Stomach smooth muscle (tissue), 2 donors: ENCODE measurements at regions not wholly inside any gene's neighbourhood (a gene's known extent, or its start where the extent isn't known, plus 50 kb on each side); places are given as distances from the start of the nearest gene placed in this dataset.
A peak's percentile ranks its signal among the peaks of the same experiment; 100 is the strongest.
"Not testable (repeated sequence)": the region's sequence is repeated elsewhere in the genome, so short reads cannot be mapped to it uniquely, and the experiment has no call there.

Experiments
- H3K27ac ChIP-seq: one replicate; pipeline ENCODE4 v1.7.0; 2013; ENCODE audit warnings: mild to moderate bottlenecking, low read length, inconsistent platforms
- H3K27me3 ChIP-seq, 2 donors: one replicate each; pipeline ENCODE4 v1.7.0; 2013; ENCODE audit warnings: low read length in 2 of 2; ENCODE audit not compliant: insufficient read depth in 2 of 2, control insufficient read depth in 1 of 2
- H3K36me3 ChIP-seq, 2 donors: one replicate each; pipeline ENCODE4 v1.7.0; 2013; ENCODE audit warnings: low read length in 2 of 2; ENCODE audit not compliant: control insufficient read depth in 2 of 2, insufficient read depth in 2 of 2
- H3K4me1 ChIP-seq: one replicate; pipeline ENCODE4 v1.7.0; 2013; ENCODE audit warnings: low read length; ENCODE audit not compliant: control insufficient read depth, insufficient read depth
- H3K4me3 ChIP-seq, 2 donors: one replicate each; pipeline ENCODE4 v1.7.0; 2013; ENCODE audit warnings: low read length in 2 of 2
- H3K9ac ChIP-seq, 2 donors: one replicate each; pipeline ENCODE4 v1.7.0; 2013; ENCODE audit warnings: low read length in 2 of 2, mild to moderate bottlenecking in 1 of 2
- H3K9me3 ChIP-seq, 2 donors: one replicate each; pipeline ENCODE4 v1.7.0; 2013; ENCODE audit warnings: low read length in 2 of 2; ENCODE audit not compliant: control insufficient read depth in 2 of 2
- donor health status: healthy.
- donor health status: Pancreatic carcinoma.

DNA sequence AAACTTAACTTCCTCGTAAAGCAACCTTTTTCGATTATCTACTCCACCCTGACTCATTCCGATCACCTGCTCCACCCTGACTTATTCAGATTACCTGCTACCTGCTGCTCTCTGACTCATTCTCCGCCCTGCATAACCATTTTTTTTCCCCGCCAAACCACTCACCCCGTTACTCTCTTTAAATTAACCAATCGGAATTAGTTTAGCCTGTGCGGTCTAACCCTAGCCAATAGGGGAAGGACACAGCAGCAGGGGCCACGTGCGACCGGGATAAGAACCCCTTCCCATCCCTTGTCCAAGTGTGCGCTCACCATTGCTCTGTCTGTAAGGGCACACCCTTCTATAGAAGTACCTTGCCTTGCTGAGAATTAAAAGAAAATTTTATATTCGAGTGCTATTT is 75.5 kb upstream of the UBASH3B start:
- H3K36me3 ChIP-seq, H3K9ac ChIP-seq, H3K4me1 ChIP-seq, H3K4me3 ChIP-seq, H3K27ac ChIP-seq, H3K27me3 ChIP-seq, H3K9me3 ChIP-seq: not testable (repeated sequence)

DNA sequence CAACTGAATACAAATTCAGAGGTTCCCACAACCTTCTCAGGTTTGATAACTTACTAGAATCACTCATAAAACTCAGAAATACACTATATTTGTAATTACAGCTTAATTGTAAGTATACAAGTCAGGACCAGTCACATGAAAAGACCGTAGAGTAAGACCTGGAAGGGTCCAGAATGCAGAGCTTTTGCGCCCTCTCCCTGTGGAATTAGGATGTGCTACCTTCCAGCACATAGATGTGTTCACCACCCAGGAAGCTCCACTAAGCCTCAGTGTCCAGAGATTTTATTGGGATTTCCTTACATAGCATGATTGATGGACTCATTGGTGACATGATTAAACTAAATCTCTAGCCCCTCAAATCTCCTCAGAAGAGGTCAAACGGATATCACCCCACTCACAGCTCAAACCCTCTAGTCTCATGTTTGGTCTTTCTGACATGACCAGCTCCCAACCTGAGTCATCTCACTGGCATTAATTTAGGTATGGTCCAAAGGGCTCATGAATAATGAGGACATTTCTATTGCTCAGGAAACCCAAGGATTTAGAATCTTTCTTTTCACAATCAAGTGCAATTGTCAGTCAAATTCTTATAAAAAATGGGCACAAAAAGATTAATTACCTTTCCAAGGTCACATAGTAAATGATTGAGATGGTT is 77.2 kb upstream of the UBASH3B start:
- Histone ChIP-seq H3K36me3 (no peaks in the 10 kb centered on the region), H3K27ac (no peak overlapping the region), H3K4me3 (no peak overlapping the region), H3K9me3 (no peaks in the 10 kb centered on the region), H3K4me1 (peaks cover 4% of the 10 kb centered on the region), H3K9ac (no peak overlapping the region), H3K27me3 (no peaks in the 10 kb centered on the region)

DNA sequence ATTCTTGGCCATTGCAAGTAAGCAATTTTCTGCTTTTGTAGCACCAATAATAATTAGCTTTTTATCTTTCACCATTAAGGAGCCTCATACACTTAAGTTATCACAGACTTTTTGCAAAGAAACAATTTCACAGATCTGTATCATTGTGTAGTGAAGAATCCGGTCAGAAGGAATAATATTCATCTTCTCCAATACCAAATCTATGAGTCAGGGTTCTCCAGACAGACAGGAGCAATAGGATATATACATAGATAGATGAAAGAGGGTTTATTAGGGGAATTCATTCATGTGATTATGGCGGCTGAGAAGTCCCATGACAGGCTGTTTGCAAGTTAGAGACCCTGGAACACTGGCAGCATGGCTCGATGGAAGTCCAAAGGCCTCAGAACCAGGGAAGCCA is 82.9 kb upstream of the UBASH3B start:
- Histone ChIP-seq H3K27me3 (no peaks in the 10 kb centered on the region), H3K4me3 (no peak overlapping the region), H3K9me3 (no peaks in the 10 kb centered on the region), H3K4me1 (no peaks in the 10 kb centered on the region), H3K36me3 (no peaks in the 10 kb centered on the region), H3K27ac (no peak overlapping the region), H3K9ac (no peak overlapping the region)

- Histone ChIP-seq H3K36me3 (no peaks in the 10 kb centered on the region), H3K4me1 (no peaks in the 10 kb centered on the region), H3K4me3 (no peak overlapping the region), H3K27ac (no peak overlapping the region), H3K27me3 (peaks cover 0 to 4% of the 10 kb centered on the region in 2 donors), H3K9me3 (no peaks in the 10 kb centered on the region), H3K9ac (no peak overlapping the region)
Measured at GRCh38 chr11:122563761-122564160, 91.8 kb upstream of the UBASH3B start.

- H3K9ac ChIP-seq = no peak overlapping the region
- no peaks in the 10 kb centered on the region for H3K4me1 ChIP-seq
- H3K4me3 ChIP-seq = no peak overlapping the region
- H3K9me3 ChIP-seq = no peaks in the 10 kb centered on the region
- peaks cover 0 to 5% of the 10 kb centered on the region in 2 donors for H3K27me3 ChIP-seq
- no peak overlapping the region for H3K27ac ChIP-seq
- no peaks in the 10 kb centered on the region for H3K36me3 ChIP-seq
Measured at GRCh38 chr11:122559734-122560382, 95.7 kb upstream of the UBASH3B start.

GRCh38 chr11:122559218-122559617 is 96.3 kb upstream of the UBASH3B start:
- not testable (repeated sequence) for H3K9me3 ChIP-seq, H3K4me3 ChIP-seq, H3K27ac ChIP-seq, H3K9ac ChIP-seq, H3K4me1 ChIP-seq, H3K27me3 ChIP-seq, H3K36me3 ChIP-seq

GRCh38 chr11:122557163-122557562 is 98.4 kb upstream of the UBASH3B start:
- H3K27me3 ChIP-seq, H3K27ac ChIP-seq, H3K9ac ChIP-seq, H3K9me3 ChIP-seq, H3K36me3 ChIP-seq, H3K4me1 ChIP-seq: not testable (repeated sequence)
- H3K4me3 ChIP-seq = peak overlapping the region in 1 of 2 donors; percentile 44

- Histone ChIP-seq H3K4me3 (peak overlapping the region in 1 of 2 donors; percentile 44), H3K36me3 (no peaks in the 10 kb centered on the region), H3K27me3 (peaks cover 0 to 2% of the 10 kb centered on the region in 2 donors), H3K9me3 (no peaks in the 10 kb centered on the region), H3K9ac (no peak overlapping the region), H3K4me1 (no peaks in the 10 kb centered on the region), H3K27ac (no peak overlapping the region)
Measured at GRCh38 chr11:122556605-122557004, 98.9 kb upstream of the UBASH3B start.

GRCh38 chr11:122538060-122538459 is 117.5 kb upstream of the UBASH3B start:
- Histone ChIP-seq H3K9me3 (peaks cover 0 to 9% of the 10 kb centered on the region in 2 donors), H3K4me3 (no peak overlapping the region), H3K4me1 (no peaks in the 10 kb centered on the region), H3K9ac (no peak overlapping the region), H3K27me3 (peaks cover 0 to 2% of the 10 kb centered on the region in 2 donors), H3K27ac (no peak overlapping the region), H3K36me3 (no peaks in the 10 kb centered on the region)

DNA sequence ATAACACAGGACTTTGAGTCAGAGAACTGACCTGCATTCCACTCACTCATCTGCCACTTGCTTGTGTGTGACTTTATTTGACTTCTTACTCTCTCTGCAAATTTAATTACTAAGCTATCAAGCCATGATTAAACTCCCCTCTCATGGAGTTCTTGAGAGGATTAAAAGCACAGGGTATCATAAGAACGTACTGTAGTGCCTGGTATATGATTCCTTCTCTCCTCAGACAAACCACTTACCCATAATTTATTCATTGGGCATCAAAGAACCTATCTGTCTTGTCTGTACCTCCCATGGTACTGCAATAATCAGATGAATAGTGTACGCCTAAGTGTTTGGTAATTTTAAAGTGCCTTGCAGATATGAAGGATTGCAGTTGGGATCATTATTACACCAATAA is 130.6 kb upstream of the UBASH3B start:
- H3K27ac ChIP-seq = no peak overlapping the region

More for the DNA sequence above, 130.6 kb upstream of the UBASH3B start:
- no peaks in the 10 kb centered on the region for H3K36me3 ChIP-seq
- H3K27me3 ChIP-seq = no peaks in the 10 kb centered on the region
- no peak overlapping the region for H3K9ac ChIP-seq
- H3K9me3 ChIP-seq = no peaks in the 10 kb centered on the region
- no peak overlapping the region for H3K4me3 ChIP-seq
- H3K4me1 ChIP-seq = peaks cover 4% of the 10 kb centered on the region
